Inferior parietal cortex (tissue), 1 donor: ENCODE measurements at regions not wholly inside any gene's neighbourhood (a gene's known extent, or its start where the extent isn't known, plus 50 kb on each side); places are given as distances from the start of the nearest gene placed in this dataset.

ENCODE experiments used
- DNase-seq: peaks from one replicate; pipeline ENCODE4 v3.0.0-alpha.2; 2016; ENCODE audit errors: extremely low spot score

- DNase-seq: no peak
Observed at GRCh38 chr12:61750604-61751003, 509.6 kb upstream of the USP15 start.

- no peak for DNase-seq
Observed at GRCh38 chr12:61754214-61754613, 506.0 kb upstream of the USP15 start.

- no peak for DNase-seq
Observed at GRCh38 chr12:61757831-61758505, 502.2 kb upstream of the USP15 start.

GRCh38 chr12:61758661-61759060 is 501.5 kb upstream of the USP15 start:
- DNase-seq: no peak

- no peak for DNase-seq
Observed at GRCh38 chr12:61765926-61766325, 494.3 kb upstream of the USP15 start.

- no peak for DNase-seq
Observed at GRCh38 chr12:61780435-61780834, 479.8 kb upstream of the USP15 start.

GRCh38 chr12:61781021-61781581 is 479.1 kb upstream of the USP15 start:
- DNase-seq: no peak

- DNase-seq: no peak
Observed at GRCh38 chr12:61796846-61797245, 463.4 kb upstream of the USP15 start.

GRCh38 chr12:61797266-61797665 is 462.9 kb upstream of the USP15 start:
- no peak for DNase-seq

GRCh38 chr12:61798778-61799177 is 461.4 kb upstream of the USP15 start:
- peak; percentile 41 for DNase-seq

- DNase-seq: no peak
Observed at GRCh38 chr12:61804301-61804700, 455.9 kb upstream of the USP15 start.

- no peak for DNase-seq
Observed at GRCh38 chr12:61808856-61809255, 451.3 kb upstream of the USP15 start.

GRCh38 chr12:61810486-61810885 is 449.7 kb upstream of the USP15 start:
- no peak for DNase-seq

- no peak for DNase-seq
Observed at GRCh38 chr12:61821381-61821780, 438.8 kb upstream of the USP15 start.

- no peak for DNase-seq
Observed at GRCh38 chr12:61823102-61823501, 437.1 kb upstream of the USP15 start.

- no peak for DNase-seq
Observed at GRCh38 chr12:61846765-61847164, 413.4 kb upstream of the USP15 start.

- no peak for DNase-seq
Observed at GRCh38 chr12:61848893-61849292, 411.3 kb upstream of the USP15 start.

GRCh38 chr12:61853945-61854344 is 406.3 kb upstream of the USP15 start:
- DNase-seq: no peak

GRCh38 chr12:61854902-61855301 is 405.3 kb upstream of the USP15 start:
- DNase-seq: no peak

- DNase-seq: no peak
Observed at GRCh38 chr12:61857968-61858367, 402.2 kb upstream of the USP15 start.

- no peak for DNase-seq
Observed at GRCh38 chr12:61860451-61860850, 399.8 kb upstream of the USP15 start.

- no peak for DNase-seq
Observed at GRCh38 chr12:61862986-61863385, 397.2 kb upstream of the USP15 start.

GRCh38 chr12:61863811-61864210 is 396.4 kb upstream of the USP15 start:
- DNase-seq: no peak

- no peak for DNase-seq
Observed at GRCh38 chr12:61869796-61870195, 390.4 kb upstream of the USP15 start.
